IMR-90 (cell line): ENCODE measurements at regions not wholly inside any gene's neighbourhood (a gene's known extent, or its start where the extent isn't known, plus 50 kb on each side); places are given as distances from the start of the nearest gene placed in this dataset.

Source experiments
- ATAC-seq: fragments of 200-7000 bp; cut with Tn5 transposase; 2 replicates; pipeline ENCODE4 v1.9.1; 2020; ENCODE audit warnings: low read depth, mild to moderate bottlenecking, moderate library complexity
- BruUV-seq: library from RNA; stranded (reverse); fragments of 400-500 nt; replicated peaks from 2 replicates; lab custom pipeline; 2021; lab: Mats Ljungman, UMichigan
- CTCF ChIA-PET: fragments of 300-600 bp; formaldehyde crosslinking; extraction: SDS; loops from one replicate; lab custom pipeline; 2021; ENCODE audit warnings: antibody characterized with exemption; lab: Yijun Ruan, JAX
- POLR2A ChIA-PET: fragments of 300-600 bp; sonication (Branson Sonifier 250); formaldehyde crosslinking; loops from one replicate; lab custom pipeline; 2022; ENCODE audit warnings: antibody characterized with exemption; ENCODE audit not compliant: unreplicated experiment; lab: Charles Lee
- DNase-seq: peaks from one replicate; pipeline ENCODE4 v3.0.0; 2013
- H2AFZ ChIP-seq: replicated peaks from 2 replicates; pipeline ENCODE3; 2013; ENCODE audit warnings: low read length, mild to moderate bottlenecking; ENCODE audit not compliant: poor library complexity
- H2AK5ac ChIP-seq: 2 replicates; pipeline ENCODE4 v1.6.1; 2013; ENCODE audit warnings: low read depth, low read length, inconsistent platforms
- H2AK9ac ChIP-seq: replicated peaks from 2 replicates; pipeline ENCODE3; 2013; ENCODE audit warnings: mild to moderate bottlenecking, low read depth, low read length, moderate library complexity; ENCODE audit not compliant: poor library complexity
- H2BK120ac ChIP-seq: 2 replicates; pipeline ENCODE4 v1.6.1; 2013; ENCODE audit warnings: low read depth, low read length, inconsistent platforms
- H2BK15ac ChIP-seq: 3 replicates; pipeline ENCODE4 v1.6.1; 2013; ENCODE audit warnings: low read depth, low read length, inconsistent platforms
- H2BK20ac ChIP-seq: 2 replicates; pipeline ENCODE4 v1.6.1; 2013; ENCODE audit warnings: low read depth, mild to moderate bottlenecking, inconsistent platforms, low read length, moderate library complexity
- H2BK5ac ChIP-seq: 2 replicates; pipeline ENCODE4 v1.6.1; 2013; ENCODE audit warnings: mild to moderate bottlenecking, low read depth, low read length, inconsistent platforms; ENCODE audit not compliant: poor library complexity, severe bottlenecking
- H3K14ac ChIP-seq: replicated peaks from 2 replicates; pipeline ENCODE4 v1.6.1; 2013; ENCODE audit warnings: low read depth, low read length, inconsistent platforms
- H3K18ac ChIP-seq: 2 replicates; pipeline ENCODE4 v1.6.1; 2013; ENCODE audit warnings: low read depth, low read length, control low read depth
- H3K23ac ChIP-seq: 2 replicates; pipeline ENCODE4 v1.6.1; 2013; ENCODE audit warnings: low read depth, low read length, inconsistent platforms
- H3K27ac ChIP-seq: 2 replicates; pipeline ENCODE4 v1.5.1; 2013; ENCODE audit warnings: mild to moderate bottlenecking, control low read depth, low read length; ENCODE audit not compliant: insufficient read depth
- H3K27me3 ChIP-seq: 2 replicates; pipeline ENCODE4 v1.6.1; 2013; ENCODE audit warnings: low read length; ENCODE audit not compliant: control insufficient read depth, insufficient read depth
- H3K36me3 ChIP-seq: 2 replicates; pipeline ENCODE4 v1.6.1; 2013; ENCODE audit warnings: low read length, mixed read lengths; ENCODE audit not compliant: control insufficient read depth, insufficient read depth
- H3K4ac ChIP-seq: 2 replicates; pipeline ENCODE4 v1.6.1; 2013; ENCODE audit warnings: low read depth, low read length, inconsistent platforms
- H3K4me1 ChIP-seq: 2 replicates; pipeline ENCODE4 v1.6.1; 2013; ENCODE audit warnings: low read length, mixed read lengths; ENCODE audit not compliant: control insufficient read depth, insufficient read depth
- H3K4me2 ChIP-seq: 2 replicates; pipeline ENCODE4 v1.6.1; 2013; ENCODE audit warnings: low read depth, mild to moderate bottlenecking, control low read depth, low read length, moderate library complexity
- H3K4me3 ChIP-seq: 2 replicates; pipeline ENCODE4 v1.5.1; 2013; ENCODE audit warnings: low read depth, mild to moderate bottlenecking, control low read depth, low read length, moderate library complexity; ENCODE audit not compliant: insufficient read depth
- H3K56ac ChIP-seq: 2 replicates; pipeline ENCODE4 v1.6.1; 2013; ENCODE audit warnings: low read length, inconsistent platforms; ENCODE audit not compliant: insufficient read depth; ENCODE audit errors: extremely low read depth
- H3K79me1 ChIP-seq, 2 experiments: 2 replicates each; pipeline ENCODE4 v1.6.1; 2013; ENCODE audit warnings: low read length in 2 of 2, inconsistent platforms in 1 of 2, low read depth in 1 of 2
- H3K9ac ChIP-seq: 2 replicates; pipeline ENCODE4 v1.6.1; 2013; ENCODE audit warnings: low read depth, low read length, control low read depth
- H3K9me1 ChIP-seq: 2 replicates; pipeline ENCODE4 v1.6.1; 2013; ENCODE audit warnings: low read length, inconsistent platforms; ENCODE audit not compliant: insufficient read depth
- H3K9me3 ChIP-seq: 2 replicates; pipeline ENCODE4 v1.6.1; 2013; ENCODE audit warnings: low read length; ENCODE audit not compliant: control insufficient read depth, insufficient read depth
- H4K20me1 ChIP-seq: 2 replicates; pipeline ENCODE4 v1.6.1; 2013; ENCODE audit warnings: low read length, inconsistent platforms; ENCODE audit not compliant: insufficient read depth
- H4K5ac ChIP-seq: 2 replicates; pipeline ENCODE4 v1.6.1; 2013; ENCODE audit warnings: mild to moderate bottlenecking, low read depth, low read length, control low read depth
- H4K8ac ChIP-seq, 2 experiments: 2 replicates each; pipeline ENCODE4 v1.6.1; 2013; ENCODE audit warnings: low read depth in 2 of 2, low read length in 2 of 2, control low read depth in 1 of 2, inconsistent platforms in 1 of 2
- H4K91ac ChIP-seq: 2 replicates; pipeline ENCODE4 v1.6.1; 2013; ENCODE audit warnings: low read depth, low read length, inconsistent platforms; ENCODE audit not compliant: insufficient read depth
- BHLHE40 ChIP-seq: fragments of 150-350 bp; IDR thresholded peaks from 2 replicates; pipeline ENCODE4 v1.6.1; 2016; ENCODE audit warnings: mild to moderate bottlenecking, low read depth, low read length
- CEBPB ChIP-seq: IDR thresholded peaks from 2 replicates; pipeline ENCODE4 v1.6.1; 2012; ENCODE audit warnings: low read depth, low read length, improper control_type of control experiment
- CHD1 ChIP-seq: IDR thresholded peaks from 2 replicates; pipeline ENCODE4 v1.6.1; 2012; ENCODE audit warnings: low read depth, low read length, improper control_type of control experiment
- CTCF ChIP-seq: conservative IDR thresholded peaks from 2 replicates; pipeline ENCODE4 v1.5.1; 2012; ENCODE audit warnings: mild to moderate bottlenecking, low read depth, low read length, improper control_type of control experiment
- ELK1 ChIP-seq: fragments of 150-350 bp; IDR thresholded peaks from 2 replicates; pipeline ENCODE4 v1.6.1; 2016; ENCODE audit warnings: low read depth, mild to moderate bottlenecking, low read length, moderate library complexity, borderline replicate concordance
- FOS ChIP-seq: fragments of 150-350 bp; IDR thresholded peaks from 2 replicates; pipeline ENCODE4 v1.6.1; 2016; ENCODE audit warnings: low read depth, low read length
- MAFK ChIP-seq: IDR thresholded peaks from 2 replicates; pipeline ENCODE4 v1.6.1; 2012; ENCODE audit warnings: low read depth, low read length, improper control_type of control experiment
- MAZ ChIP-seq: IDR thresholded peaks from 2 replicates; pipeline ENCODE4 v1.6.1; 2012; ENCODE audit warnings: low read depth, mild to moderate bottlenecking, low read length, improper control_type of control experiment, moderate library complexity, borderline replicate concordance
- MXI1 ChIP-seq: IDR thresholded peaks from 2 replicates; pipeline ENCODE4 v1.6.1; 2012; ENCODE audit warnings: low read depth, mild to moderate bottlenecking, low read length, moderate library complexity, borderline replicate concordance
- NFE2L2 ChIP-seq: fragments of 150-350 bp; IDR thresholded peaks from 2 replicates; pipeline ENCODE4 v1.6.1; 2016; ENCODE audit warnings: low read depth, mild to moderate bottlenecking, low read length
- POLR2A ChIP-seq: IDR thresholded peaks from 2 replicates; pipeline ENCODE4 v1.6.1; 2012; ENCODE audit warnings: mild to moderate bottlenecking, low read depth, low read length
- RAD21 ChIP-seq: IDR thresholded peaks from 2 replicates; pipeline ENCODE4 v1.6.1; 2012; ENCODE audit warnings: low read length, improper control_type of control experiment
- RCOR1 ChIP-seq: IDR thresholded peaks from 2 replicates; pipeline ENCODE4 v1.6.1; 2012; ENCODE audit warnings: mild to moderate bottlenecking, low read length, improper control_type of control experiment; ENCODE audit not compliant: insufficient replicate concordance
- RFX5 ChIP-seq: IDR thresholded peaks from 2 replicates; pipeline ENCODE4 v1.8.0; 2012; ENCODE audit warnings: low read depth, mild to moderate bottlenecking, low read length, moderate library complexity
- SMC3 ChIP-seq: fragments of 150-350 bp; IDR thresholded peaks from 2 replicates; pipeline ENCODE4 v1.6.1; 2016; ENCODE audit warnings: low read depth, mild to moderate bottlenecking, antibody characterized with exemption, low read length, moderate library complexity
- USF2 ChIP-seq: fragments of 150-350 bp; IDR thresholded peaks from 2 replicates; pipeline ENCODE4 v1.6.1; 2017; ENCODE audit warnings: mild to moderate bottlenecking, antibody characterized with exemption, low read length, low read depth
- WGBS, 2 experiments: methylation state at CpG; one replicate each; pipeline versions ENCODE4 v1.1.5 to v1.1.7; 2013; ENCODE audit warnings: missing lambda C conversion rate in 2 of 2; ENCODE audit not compliant: insufficient read length in 1 of 2; ENCODE audit errors: extremely low coverage in 2 of 2; 5-methylcytosine and 5-hydroxymethylcytosine counted together
- dilution Hi-C: fragments of 300-500 bp; cut with HindIII; formaldehyde crosslinking; loops from one replicate; pipeline ENCODE4 v1.14.3; 2018; ENCODE audit warnings: low sequenced_read_pairs; ENCODE audit not compliant: unreplicated experiment
- in situ Hi-C: fragments of 300-500 bp; cut with MboI; formaldehyde crosslinking; loops from 3 replicates; pipeline ENCODE4 v1.14.3; 2019; ENCODE audit warnings: low sequenced_read_pairs, inconsistent platforms, mixed read lengths
- intact Hi-C: fragments of 100-400 bp; cut with micrococcal nuclease; formaldehyde crosslinking; loops from 2 replicates; pipeline ENCODE4 v1.10.0; 2022

- no peaks in the 10 kb centered on the region for H3K9me3 ChIP-seq
- H3K23ac ChIP-seq = no peak overlapping the region
- dilution Hi-C loops = no loop called here
- in situ Hi-C loops = no loop called here
- no peaks in the 10 kb centered on the region for H3K36me3 ChIP-seq
- no peak for DNase-seq
- no TSS peak for BruUV-seq
- H2AFZ ChIP-seq = no peak overlapping the region
- no peak overlapping the region for H2BK120ac ChIP-seq
- WGBS, 2 experiments = 82% methylated on average over 2 of the region's 12 CpGs; no CpG with 5 or more reads in 1 of the 2 experiments
- H2BK5ac ChIP-seq = no peak overlapping the region
- ATAC-seq = no peak
- no peaks in the 10 kb centered on the region for H4K20me1 ChIP-seq
- no peak for TF ChIP-seq POLR2A
- TF ChIP-seq MAZ = no peak
- TF ChIP-seq CTCF = no peak
- no peak for TF ChIP-seq SMC3
- TF ChIP-seq FOS = no peak
- no peak for TF ChIP-seq NFE2L2
- no peak for TF ChIP-seq ELK1
- TF ChIP-seq MAFK = no peak
- no peak for TF ChIP-seq RCOR1
- no peak for TF ChIP-seq RAD21
- no peak for TF ChIP-seq USF2
- no peak for TF ChIP-seq CEBPB
- no peak for TF ChIP-seq BHLHE40
- TF ChIP-seq MXI1 = no peak
- no peak for TF ChIP-seq RFX5
- no peak for TF ChIP-seq CHD1
- H4K8ac ChIP-seq = no peak overlapping the region
- no peak overlapping the region for H4K5ac ChIP-seq
- CTCF ChIA-PET = no interaction called here
- no peak overlapping the region for H3K18ac ChIP-seq
- no peak overlapping the region for H2BK15ac ChIP-seq
- no peak overlapping the region for H3K4me3 ChIP-seq
- H3K14ac ChIP-seq = no peak overlapping the region
- no peaks in the 10 kb centered on the region for H3K4me1 ChIP-seq
- H3K4me2 ChIP-seq = no peak overlapping the region
- H2BK20ac ChIP-seq = no peak overlapping the region
- no peaks in the 10 kb centered on the region for H3K27me3 ChIP-seq
- intact Hi-C loops = no loop called here
- H3K56ac ChIP-seq = no peak overlapping the region
- no peak overlapping the region for H2AK5ac ChIP-seq
- no peak overlapping the region for H3K4ac ChIP-seq
- H3K27ac ChIP-seq = no peak overlapping the region
- no peak overlapping the region for H4K91ac ChIP-seq
- no peak overlapping the region for H2AK9ac ChIP-seq
- H3K9ac ChIP-seq = no peak overlapping the region
- H3K79me1 ChIP-seq = no peaks in the 10 kb centered on the region
- H3K9me1 ChIP-seq = no peaks in the 10 kb centered on the region
- POLR2A ChIA-PET = no interaction called here
Measured at GRCh38 chr2:122112216-122113005, 357.0 kb downstream of the TSN start.
